ENCODE measurements at regions not wholly inside any gene's neighbourhood (a gene's known extent, or its start where the extent isn't known, plus 50 kb on each side); places are given as distances from the start of the nearest gene placed in this dataset.

DNA sequence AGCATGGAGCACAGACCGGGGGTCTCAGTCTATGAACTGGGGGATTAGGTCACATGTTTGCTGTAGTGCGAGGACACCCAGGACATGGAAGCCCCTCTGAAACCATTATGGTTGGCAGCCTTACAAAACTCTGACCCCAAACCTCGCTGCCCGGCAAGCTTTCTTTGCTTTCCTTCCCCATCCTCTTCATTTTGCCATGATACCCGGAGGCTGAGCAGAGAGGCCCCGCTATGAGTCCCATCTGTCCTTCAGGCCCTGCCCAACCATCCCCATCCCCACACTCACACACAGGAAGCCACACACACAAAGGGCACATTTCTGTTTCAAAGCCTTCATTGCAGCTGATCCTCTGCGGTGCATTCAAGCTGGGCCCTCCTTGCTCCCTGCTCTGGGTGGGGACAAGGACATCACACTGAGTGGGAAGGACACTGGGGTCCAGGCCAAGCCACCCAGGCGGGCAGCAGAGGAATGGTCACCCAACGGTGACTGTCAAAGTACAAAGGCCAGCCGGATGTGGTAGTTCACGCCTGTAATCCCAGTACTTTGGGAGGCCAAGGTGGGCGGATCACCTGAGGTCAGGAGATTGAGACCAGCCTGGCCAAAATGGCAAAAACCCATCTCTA, 176.5 kb downstream of the CTTN start:
- H3K4me3 Mint-ChIP-seq, result no peak overlapping the region
- no peaks in the 10 kb centered on the region for H3K9me3 Mint-ChIP-seq
- no peaks in the 10 kb centered on the region for H3K4me1 Mint-ChIP-seq
- H3K36me3 Mint-ChIP-seq, result no peaks in the 10 kb centered on the region
- no peak overlapping the region for H3K27ac Mint-ChIP-seq
- peaks cover 33% of the 10 kb centered on the region for H3K27me3 Mint-ChIP-seq
- ATAC-seq, result no peak

DNA sequence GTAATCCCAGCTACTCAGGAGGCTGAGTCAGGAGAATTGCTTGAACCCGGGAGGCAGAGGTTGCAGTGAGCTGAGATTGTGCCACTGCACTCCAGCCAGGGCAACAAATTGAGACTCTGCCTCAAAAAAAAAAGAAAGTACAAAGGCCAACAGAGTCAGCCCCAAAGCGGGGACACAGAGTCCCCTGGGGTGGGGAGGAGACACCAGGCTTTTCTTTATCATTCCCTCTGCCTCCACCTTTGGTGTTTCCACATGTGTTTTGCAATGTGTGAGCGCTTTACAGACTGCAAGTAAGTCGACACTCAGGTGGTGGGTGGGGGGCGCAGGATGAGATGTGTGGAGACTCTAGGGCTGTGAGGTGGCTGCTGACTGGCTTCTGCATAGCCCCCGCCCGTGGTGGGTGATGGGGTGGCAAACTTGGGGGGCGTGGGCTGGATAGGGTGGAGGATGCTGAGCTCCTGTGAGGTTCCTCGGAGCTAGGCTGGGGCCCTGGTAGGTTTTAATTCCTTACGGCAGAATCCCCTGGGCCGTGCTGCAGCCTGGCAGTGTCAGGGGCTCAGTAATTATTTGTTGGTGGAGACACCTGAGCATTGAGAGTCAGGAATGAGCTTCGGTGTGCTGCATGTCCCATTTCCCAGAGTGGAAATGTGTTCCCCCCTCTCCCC, 177.2 kb downstream of the CTTN start:
- H3K36me3 Mint-ChIP-seq, result no peaks in the 10 kb centered on the region
- no peak overlapping the region for H3K27ac Mint-ChIP-seq
- H3K4me1 Mint-ChIP-seq, result no peaks in the 10 kb centered on the region
- ATAC-seq, result no peak
- peaks cover 26% of the 10 kb centered on the region for H3K27me3 Mint-ChIP-seq
- no peaks in the 10 kb centered on the region for H3K9me3 Mint-ChIP-seq
- H3K4me3 Mint-ChIP-seq, result no peak overlapping the region

DNA sequence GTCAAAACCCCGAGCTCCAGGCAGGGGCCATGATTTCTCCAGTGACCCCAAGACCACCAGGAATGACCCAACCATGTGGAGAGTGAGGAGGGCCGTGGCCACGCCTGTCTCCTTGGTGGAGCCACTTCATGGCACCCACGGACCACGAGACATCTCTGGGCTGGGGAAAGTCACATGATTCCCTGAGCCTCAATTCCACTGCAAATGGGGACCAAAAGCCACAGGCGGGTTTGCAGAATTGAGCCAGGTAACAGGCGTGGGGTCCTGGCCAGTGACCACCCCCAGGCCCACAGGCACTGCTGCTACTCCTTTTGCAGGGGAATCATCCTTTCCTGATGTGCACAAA, 178.9 kb downstream of the CTTN start:
- no peak overlapping the region for H3K4me3 Mint-ChIP-seq
- H3K36me3 Mint-ChIP-seq, result no peaks in the 10 kb centered on the region
- H3K27me3 Mint-ChIP-seq, result peaks cover 16% of the 10 kb centered on the region
- no peaks in the 10 kb centered on the region for H3K4me1 Mint-ChIP-seq
- no peak for ATAC-seq
- no peak overlapping the region for H3K27ac Mint-ChIP-seq
- no peaks in the 10 kb centered on the region for H3K9me3 Mint-ChIP-seq

DNA sequence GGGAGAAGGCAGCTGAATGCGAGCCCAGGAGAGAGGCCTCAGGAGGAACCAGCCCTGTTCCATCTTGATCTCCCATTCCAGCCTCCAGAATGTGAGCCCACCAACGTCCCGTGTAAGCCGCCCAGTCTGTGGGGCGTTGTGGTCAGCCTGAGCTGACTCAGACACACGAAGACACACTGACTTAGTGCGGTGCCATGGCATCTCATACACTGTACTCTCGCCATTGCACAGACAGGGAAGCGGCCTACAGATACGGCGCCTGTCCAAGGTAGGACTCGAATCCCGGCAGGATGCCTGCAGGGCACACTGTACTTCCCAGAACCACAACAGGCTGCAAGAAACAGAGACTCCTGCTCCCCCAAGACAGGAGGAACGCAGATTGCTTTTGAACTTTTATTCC, 179.6 kb downstream of the CTTN start:
- Mint-ChIP-seq H3K27ac (no peak overlapping the region), H3K36me3 (no peaks in the 10 kb centered on the region), H3K4me3 (no peak overlapping the region), H3K27me3 (peaks cover 16% of the 10 kb centered on the region), H3K4me1 (no peaks in the 10 kb centered on the region), H3K9me3 (no peaks in the 10 kb centered on the region)
- no peak for ATAC-seq

DNA sequence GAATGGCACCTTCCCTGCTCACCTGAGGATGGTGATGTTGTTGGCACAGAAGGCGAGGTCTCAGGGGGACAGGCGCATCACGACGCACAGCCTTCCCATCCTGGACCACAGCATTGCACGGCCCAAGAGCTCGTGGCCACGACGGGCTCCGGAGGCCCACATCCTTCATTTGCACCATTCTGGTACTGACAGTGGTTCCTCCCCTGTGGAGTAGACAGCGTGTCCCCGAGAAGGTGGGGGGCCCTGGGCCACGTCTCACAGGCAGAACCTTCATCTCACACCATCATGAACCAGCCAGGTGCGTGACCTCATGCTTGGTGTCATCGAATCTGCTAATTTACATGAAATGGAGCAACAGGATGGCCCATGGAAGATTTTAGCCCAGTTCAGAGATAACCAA, 180.0 kb downstream of the CTTN start:
- Mint-ChIP-seq H3K36me3 (no peaks in the 10 kb centered on the region), H3K4me3 (no peak overlapping the region), H3K27ac (no peak overlapping the region), H3K4me1 (no peaks in the 10 kb centered on the region), H3K27me3 (peaks cover 16% of the 10 kb centered on the region), H3K9me3 (no peaks in the 10 kb centered on the region)
- ATAC-seq, result no peak

DNA sequence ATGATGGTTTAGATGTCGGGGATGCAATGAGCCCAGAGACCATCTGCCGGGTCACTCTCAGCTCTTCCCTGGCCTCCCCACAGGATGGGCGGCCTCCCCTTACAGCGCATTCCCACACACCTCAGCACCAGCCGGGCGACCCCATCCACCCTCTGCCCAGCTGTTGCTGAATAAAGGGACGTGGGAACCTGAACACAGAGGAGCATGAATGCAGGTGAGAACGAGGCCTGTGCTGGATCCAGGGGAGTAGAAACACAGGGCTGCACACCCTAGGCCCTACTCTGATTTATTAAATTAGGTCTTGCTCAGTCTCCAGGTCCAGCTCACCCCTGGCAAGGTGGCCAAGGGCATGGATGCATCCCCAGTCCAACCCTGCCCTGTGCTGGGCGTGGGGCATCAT, 180.5 kb downstream of the CTTN start:
- H3K36me3 Mint-ChIP-seq, result no peaks in the 10 kb centered on the region
- H3K9me3 Mint-ChIP-seq, result no peaks in the 10 kb centered on the region
- peaks cover 14% of the 10 kb centered on the region for H3K27me3 Mint-ChIP-seq
- no peak overlapping the region for H3K4me3 Mint-ChIP-seq
- no peaks in the 10 kb centered on the region for H3K4me1 Mint-ChIP-seq
- H3K27ac Mint-ChIP-seq, result no peak overlapping the region
- no peak for ATAC-seq

DNA sequence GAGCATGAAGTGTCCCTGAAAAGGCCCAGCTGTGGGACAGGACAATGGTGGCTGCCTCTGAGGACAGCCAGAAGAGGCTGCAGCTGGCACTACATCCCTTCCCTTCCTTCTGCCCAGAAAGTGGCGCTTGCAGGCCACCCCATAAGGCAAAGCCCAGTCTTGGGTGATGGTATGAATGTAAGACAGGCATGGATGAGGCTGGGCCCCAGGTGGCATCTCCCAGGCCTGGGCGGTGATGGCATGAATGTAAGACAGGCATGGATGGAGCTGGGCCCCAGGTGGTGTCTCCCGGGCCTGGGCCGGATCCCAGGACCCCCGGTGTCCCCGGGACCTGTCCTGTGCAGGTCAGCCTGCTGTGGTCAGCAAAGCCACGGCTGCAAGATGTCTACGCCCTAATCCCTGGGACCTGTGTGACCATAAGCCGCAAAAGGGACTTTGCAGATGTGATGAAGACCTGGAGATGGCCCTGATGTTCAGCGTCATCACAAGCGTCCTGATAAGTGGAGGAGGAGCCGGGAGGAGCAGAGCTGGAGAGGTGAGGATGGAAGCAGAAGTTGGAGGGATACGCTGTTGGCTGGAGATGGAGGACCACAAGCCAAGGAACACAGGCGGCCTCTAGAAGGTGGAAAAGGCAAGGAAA, 181.1 kb downstream of the CTTN start:
- H3K27me3 Mint-ChIP-seq, result peaks cover 8% of the 10 kb centered on the region
- H3K36me3 Mint-ChIP-seq, result no peaks in the 10 kb centered on the region
- H3K9me3 Mint-ChIP-seq, result no peaks in the 10 kb centered on the region
- H3K27ac Mint-ChIP-seq, result no peak overlapping the region
- ATAC-seq, result no peak
- H3K4me1 Mint-ChIP-seq, result no peaks in the 10 kb centered on the region
- no peak overlapping the region for H3K4me3 Mint-ChIP-seq

DNA sequence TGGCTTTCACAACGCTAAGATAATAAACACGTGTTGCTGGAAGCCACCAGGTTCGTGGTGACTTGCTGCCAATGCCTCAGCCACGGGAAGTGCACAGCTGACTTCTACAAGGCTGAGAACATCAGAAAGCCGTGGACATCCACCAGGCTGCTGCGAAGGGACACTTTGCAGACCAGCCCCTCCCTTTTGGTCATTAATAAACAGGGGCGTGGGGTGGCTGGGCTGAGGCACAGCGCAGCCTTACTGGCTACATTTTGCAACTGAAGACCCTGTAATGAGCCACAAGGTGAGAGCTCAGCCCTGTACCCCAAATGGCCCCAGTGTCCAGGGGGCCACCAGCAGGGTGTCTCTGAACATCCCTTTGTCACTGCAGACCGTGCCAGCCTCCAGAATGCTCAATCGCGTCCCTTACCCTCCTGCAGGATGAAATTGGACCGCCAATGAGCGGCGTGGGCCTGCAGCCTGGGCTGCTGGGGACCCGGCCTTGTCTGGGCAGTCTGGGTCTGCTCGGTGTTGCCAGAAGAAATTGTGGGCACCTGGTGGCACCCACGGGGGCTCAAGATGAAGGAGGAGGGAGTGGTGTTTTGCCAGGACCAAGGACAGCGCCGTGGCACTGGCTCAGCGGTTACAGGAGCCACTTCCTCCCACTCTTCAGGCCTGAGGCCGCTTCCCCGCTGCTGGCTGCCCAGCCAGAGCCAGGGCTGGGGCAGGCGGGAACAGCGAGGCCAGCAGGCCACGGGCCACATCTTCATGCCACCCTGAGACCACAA, 181.9 kb downstream of the CTTN start:
- H3K27me3 Mint-ChIP-seq, result no peaks in the 10 kb centered on the region
- no peaks in the 10 kb centered on the region for H3K4me1 Mint-ChIP-seq
- no peaks in the 10 kb centered on the region for H3K36me3 Mint-ChIP-seq
- no peak overlapping the region for H3K4me3 Mint-ChIP-seq
- no peak for ATAC-seq
- no peak overlapping the region for H3K27ac Mint-ChIP-seq
- H3K9me3 Mint-ChIP-seq, result no peaks in the 10 kb centered on the region

DNA sequence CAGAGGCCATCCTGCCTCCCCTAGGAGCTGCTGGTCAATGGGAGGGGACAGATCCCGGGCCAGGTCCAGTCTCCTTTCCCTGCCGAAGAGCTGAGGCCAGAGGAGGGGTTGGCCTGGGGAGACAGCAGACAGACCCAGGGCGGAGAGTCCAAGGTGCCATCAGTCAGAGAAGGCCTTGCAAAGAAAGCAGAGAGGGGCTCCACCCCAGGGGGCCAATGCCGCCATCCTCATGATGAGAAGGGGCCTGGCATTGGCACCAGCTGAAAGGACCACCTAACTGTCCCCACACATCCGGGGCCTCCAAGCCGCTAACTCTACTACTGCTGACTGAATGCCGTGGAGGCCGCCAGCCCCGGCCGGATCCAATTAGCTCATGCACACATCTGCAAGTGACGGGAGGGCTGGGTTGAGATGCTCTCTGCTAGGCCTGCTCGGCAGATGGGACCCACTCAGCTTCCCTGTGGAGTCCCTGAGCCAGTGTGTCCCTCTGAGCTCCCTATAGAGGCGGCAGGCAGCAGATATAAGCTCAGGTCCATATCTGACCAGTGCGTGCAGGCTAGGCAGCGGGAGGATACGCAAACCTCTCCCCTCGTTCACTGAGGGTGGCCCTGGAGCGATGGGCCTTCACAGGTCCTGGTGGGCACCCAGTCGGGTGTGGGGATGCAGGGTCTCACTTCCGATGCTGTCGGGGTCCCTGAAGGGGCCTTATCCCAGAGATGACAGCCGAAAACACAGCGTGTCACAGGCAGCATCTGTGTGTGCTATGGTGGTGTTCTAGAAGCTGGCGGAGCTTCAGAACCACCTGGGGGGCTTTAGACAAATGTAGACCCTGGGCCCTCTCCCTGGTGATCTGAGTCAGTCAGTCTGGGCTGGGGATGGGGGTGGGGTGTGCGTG, 183.9 kb downstream of the CTTN start:
- no peaks in the 10 kb centered on the region for H3K27me3 Mint-ChIP-seq
- no peak overlapping the region for H3K4me3 Mint-ChIP-seq
- no peaks in the 10 kb centered on the region for H3K36me3 Mint-ChIP-seq
- no peak overlapping the region for H3K27ac Mint-ChIP-seq
- ATAC-seq, result no peak
- no peaks in the 10 kb centered on the region for H3K4me1 Mint-ChIP-seq
- peaks cover 5% of the 10 kb centered on the region for H3K9me3 Mint-ChIP-seq

DNA sequence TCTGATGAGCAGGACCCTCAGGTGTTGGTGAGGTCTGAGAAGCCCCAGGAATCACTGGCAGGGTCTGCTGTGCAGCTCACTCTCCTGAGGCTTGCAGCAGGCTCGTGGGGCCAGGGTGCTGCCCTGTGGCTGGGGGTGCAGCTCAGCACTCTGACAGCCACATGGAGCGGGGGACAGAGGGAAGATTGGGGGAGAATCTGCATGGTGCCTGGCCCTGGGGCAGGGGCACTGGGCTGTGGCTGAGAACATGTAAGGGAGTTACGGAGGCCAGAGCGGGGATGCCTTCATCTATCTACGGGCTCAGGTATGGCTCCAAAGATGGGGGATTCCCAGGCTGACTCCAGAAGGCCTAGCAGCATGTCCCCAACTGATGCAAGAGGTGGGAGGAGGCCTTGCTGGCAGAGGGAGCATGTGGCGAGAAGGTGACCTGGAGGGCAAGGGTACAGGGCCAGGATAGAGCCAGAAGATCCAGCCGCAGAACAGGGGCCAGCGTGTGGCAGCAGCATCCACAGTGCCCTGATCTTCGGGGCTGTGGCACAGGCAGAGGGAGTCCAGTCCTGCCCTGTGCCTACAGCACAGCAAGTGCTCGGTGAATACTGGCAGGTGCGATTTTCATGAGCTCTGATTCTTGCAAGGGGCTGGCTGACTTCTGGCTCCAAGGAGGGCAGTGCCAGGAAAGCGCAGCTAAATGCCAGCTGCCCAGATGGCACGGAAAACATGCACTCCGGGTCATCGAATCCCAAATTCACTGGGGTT, 184.7 kb downstream of the CTTN start:
- no peak overlapping the region for H3K4me3 Mint-ChIP-seq
- no peaks in the 10 kb centered on the region for H3K4me1 Mint-ChIP-seq
- peaks cover 5% of the 10 kb centered on the region for H3K9me3 Mint-ChIP-seq
- H3K36me3 Mint-ChIP-seq, result no peaks in the 10 kb centered on the region
- no peaks in the 10 kb centered on the region for H3K27me3 Mint-ChIP-seq
- no peak for ATAC-seq
- H3K27ac Mint-ChIP-seq, result no peak overlapping the region

DNA sequence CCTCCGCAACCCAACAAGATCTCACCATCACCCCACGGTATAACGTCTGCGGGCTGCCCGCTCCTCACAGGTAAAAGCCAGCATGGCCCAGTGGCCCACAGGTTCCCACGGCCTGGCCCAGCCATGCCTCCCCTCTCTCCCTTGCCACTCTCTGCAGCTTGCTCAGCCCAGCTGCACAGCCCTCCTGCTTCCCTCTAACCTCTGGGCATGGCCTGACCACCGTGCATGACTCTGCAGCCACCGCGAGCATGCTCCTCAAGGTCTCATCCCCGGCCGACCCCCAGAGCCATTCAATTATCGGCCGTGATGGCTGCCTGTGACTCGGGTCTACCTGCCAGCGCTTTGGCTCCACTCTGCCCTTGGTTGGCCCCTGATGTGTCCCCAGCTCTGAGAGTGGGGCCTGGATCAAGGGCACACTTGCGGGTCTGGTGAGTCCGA, 185.5 kb downstream of the CTTN start:
- no peaks in the 10 kb centered on the region for H3K27me3 Mint-ChIP-seq
- H3K9me3 Mint-ChIP-seq, result peaks cover 5% of the 10 kb centered on the region
- no peaks in the 10 kb centered on the region for H3K36me3 Mint-ChIP-seq
- H3K4me1 Mint-ChIP-seq, result no peaks in the 10 kb centered on the region
- no peak overlapping the region for H3K27ac Mint-ChIP-seq
- H3K4me3 Mint-ChIP-seq, result no peak overlapping the region
- ATAC-seq, result no peak

DNA sequence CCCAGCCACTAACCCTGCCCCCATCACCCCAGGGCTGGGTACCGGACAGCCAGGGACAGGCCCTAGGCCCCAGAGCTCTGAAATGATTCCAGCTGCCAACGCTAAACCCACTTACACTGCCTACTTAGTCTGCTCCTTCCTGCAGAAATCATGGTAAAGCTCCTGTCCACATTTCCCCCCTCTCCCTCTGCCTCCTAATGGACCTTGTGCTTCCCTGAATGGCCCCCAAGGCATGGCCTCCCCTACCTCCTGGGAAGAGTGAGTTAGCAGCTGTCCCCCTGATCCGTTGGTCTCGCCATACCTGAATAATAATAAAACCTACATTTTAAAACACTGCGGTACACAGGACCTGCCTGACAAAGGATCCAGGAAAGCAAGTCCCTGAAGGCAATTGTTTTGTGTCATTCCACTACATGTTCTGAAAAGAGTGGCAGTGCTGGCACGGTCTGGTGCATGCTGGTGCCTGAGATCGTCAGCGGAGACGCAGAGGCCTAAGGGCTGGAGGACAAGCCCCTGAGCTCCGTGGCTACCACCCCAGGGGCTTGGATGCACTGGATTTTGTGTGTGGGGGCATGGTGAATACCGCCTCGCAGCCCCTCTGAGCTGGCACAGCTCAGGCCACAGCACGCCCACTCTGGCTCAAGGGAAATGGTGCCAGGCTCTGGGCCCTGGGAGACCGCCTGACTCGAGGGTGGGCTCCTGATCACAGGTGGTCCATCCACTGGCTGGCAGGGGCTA, 186.3 kb downstream of the CTTN start:
- H3K27ac Mint-ChIP-seq, result no peak overlapping the region
- H3K4me3 Mint-ChIP-seq, result no peak overlapping the region
- peaks cover 8% of the 10 kb centered on the region for H3K9me3 Mint-ChIP-seq
- no peaks in the 10 kb centered on the region for H3K27me3 Mint-ChIP-seq
- ATAC-seq, result no peak
- no peaks in the 10 kb centered on the region for H3K36me3 Mint-ChIP-seq
- no peaks in the 10 kb centered on the region for H3K4me1 Mint-ChIP-seq

DNA sequence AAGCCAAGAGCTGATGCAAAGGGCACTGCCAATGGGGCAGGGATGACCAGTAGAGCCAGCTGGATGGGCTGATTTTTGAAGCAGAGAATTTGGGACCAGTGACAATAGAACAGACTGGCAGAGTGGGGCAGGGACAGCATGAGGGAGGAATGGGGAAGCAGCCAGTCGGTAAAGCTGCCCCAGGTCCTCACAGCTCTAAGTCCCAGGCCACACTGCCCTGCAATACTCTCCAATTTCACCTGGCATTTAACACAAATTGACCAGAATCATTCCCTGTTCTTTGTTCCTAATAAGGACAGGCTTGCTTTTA, 186.9 kb downstream of the CTTN start:
- no peak for ATAC-seq
- H3K9me3 Mint-ChIP-seq, result peaks cover 8% of the 10 kb centered on the region
- H3K4me1 Mint-ChIP-seq, result no peaks in the 10 kb centered on the region
- H3K27ac Mint-ChIP-seq, result no peak overlapping the region
- H3K36me3 Mint-ChIP-seq, result no peaks in the 10 kb centered on the region
- no peak overlapping the region for H3K4me3 Mint-ChIP-seq
- H3K27me3 Mint-ChIP-seq, result no peaks in the 10 kb centered on the region

All from stimulated activated memory B cell treated with anti-CD40 and anti-IgM and Interleukin-4, amounts not matched to agents 10 μg/mL and 1 μg/mL and 100 μg/mL, for 72 hours (primary cell).